Neuronal stem cell (in vitro differentiated cells): ENCODE measurements at regions not wholly inside any gene's neighbourhood (a gene's known extent, or its start where the extent isn't known, plus 50 kb on each side); places are given as distances from the start of the nearest gene placed in this dataset.

Experiments
- DNase-seq: peaks from one replicate; pipeline ENCODE4 v3.0.0-alpha.2; 2013; ENCODE audit warnings: low spot score
- H2AFZ ChIP-seq: one replicate; pipeline ENCODE4 v1.6.1; 2013; ENCODE audit warnings: mild to moderate bottlenecking, low read length, inconsistent platforms
- H2AK5ac ChIP-seq: 2 replicates; pipeline ENCODE4 v1.6.1; 2013; ENCODE audit warnings: low read depth, mild to moderate bottlenecking, inconsistent platforms, low read length, moderate library complexity, mixed read lengths
- H2BK120ac ChIP-seq: 2 replicates; pipeline ENCODE4 v1.6.1; 2013; ENCODE audit warnings: low read depth, mild to moderate bottlenecking, inconsistent platforms, low read length, moderate library complexity, mixed read lengths
- H2BK12ac ChIP-seq: one replicate; pipeline ENCODE4 v1.6.1; 2013; ENCODE audit warnings: low read length, inconsistent platforms
- H2BK15ac ChIP-seq: 2 replicates; pipeline ENCODE4 v1.6.1; 2013; ENCODE audit warnings: mild to moderate bottlenecking, low read length, inconsistent platforms, mixed read lengths
- H2BK5ac ChIP-seq: one replicate; pipeline ENCODE4 v1.6.1; 2013; ENCODE audit warnings: inconsistent platforms, mild to moderate bottlenecking, low read length, moderate library complexity
- H3K14ac ChIP-seq: one replicate; pipeline ENCODE4 v1.6.1; 2013; ENCODE audit warnings: low read length, inconsistent platforms
- H3K18ac ChIP-seq: 2 replicates; pipeline ENCODE4 v1.6.1; 2013; ENCODE audit warnings: low read length, inconsistent platforms
- H3K23ac ChIP-seq: 2 replicates; pipeline ENCODE4 v1.6.1; 2013; ENCODE audit warnings: low read depth, mild to moderate bottlenecking, mixed read lengths, low read length, inconsistent platforms; ENCODE audit not compliant: poor library complexity
- H3K27ac ChIP-seq: replicated peaks from 3 replicates; pipeline ENCODE4 v1.5.1; 2013; ENCODE audit warnings: low read length, inconsistent platforms
- H3K27me3 ChIP-seq, 3 experiments: 2 replicates each; pipeline ENCODE4 v1.6.1; 2013; ENCODE audit warnings: low read length in 3 of 3, mild to moderate bottlenecking in 2 of 3, inconsistent platforms in 1 of 3, low read depth in 1 of 3, mixed read lengths in 1 of 3, moderate library complexity in 1 of 3; ENCODE audit not compliant: control insufficient read depth in 3 of 3, insufficient read depth in 3 of 3
- H3K36me3 ChIP-seq, 2 donors: replicated peaks in 1 of 2; 2 replicates each; pipeline ENCODE4 v1.6.1; 2013; ENCODE audit warnings: low read length in 2 of 2; ENCODE audit not compliant: control insufficient read depth in 2 of 2, insufficient read depth in 2 of 2
- H3K4ac ChIP-seq: 2 replicates; pipeline ENCODE4 v1.6.1; 2013; ENCODE audit warnings: inconsistent platforms, mild to moderate bottlenecking, low read length, moderate library complexity
- H3K4me1 ChIP-seq, 2 donors: 1 replicate in 1 of 2; 2 replicates in 1 of 2; pipeline ENCODE4 v1.6.1; 2013; ENCODE audit warnings: low read length in 2 of 2, low read depth in 1 of 2; ENCODE audit not compliant: control insufficient read depth in 2 of 2, insufficient read depth in 1 of 2
- H3K4me2 ChIP-seq: one replicate; pipeline ENCODE4 v1.6.1; 2013; ENCODE audit warnings: mild to moderate bottlenecking, low read length, inconsistent platforms; ENCODE audit not compliant: insufficient read depth, poor library complexity, severe bottlenecking
- H3K4me3 ChIP-seq, 2 donors: 2 replicates each; pipeline ENCODE4 v1.5.1; 2013; ENCODE audit warnings: low read length in 2 of 2, mild to moderate bottlenecking in 2 of 2, inconsistent platforms in 1 of 2, moderate library complexity in 1 of 2
- H3K79me1 ChIP-seq: one replicate; pipeline ENCODE4 v1.6.1; 2013; ENCODE audit warnings: low read depth, mild to moderate bottlenecking, inconsistent platforms, low read length, moderate library complexity
- H3K9ac ChIP-seq: one replicate; pipeline ENCODE4 v1.6.1; 2013; ENCODE audit warnings: mild to moderate bottlenecking, low read depth, low read length, inconsistent platforms; ENCODE audit not compliant: poor library complexity
- H3K9me3 ChIP-seq, 2 donors: replicated peaks in 1 of 2; 2 replicates each; pipeline versions ENCODE3 to v1.6.1; 2013; ENCODE audit warnings: low read length in 2 of 2, mild to moderate bottlenecking in 2 of 2, inconsistent platforms in 1 of 2, low read depth in 1 of 2, mixed read lengths in 1 of 2, moderate library complexity in 1 of 2; ENCODE audit not compliant: control insufficient read depth in 2 of 2, insufficient read depth in 1 of 2
- H4K8ac ChIP-seq: one replicate; pipeline ENCODE4 v1.6.1; 2013; ENCODE audit warnings: low read depth, mild to moderate bottlenecking, inconsistent platforms, low read length, moderate library complexity
- H4K91ac ChIP-seq: one replicate; pipeline ENCODE4 v1.6.1; 2013; ENCODE audit warnings: low read length, low read depth, mild to moderate bottlenecking, inconsistent platforms; ENCODE audit not compliant: poor library complexity
- WGBS, 2 donors: extraction: QIAGEN DNeasy Blood & Tissue Kit; methylation state at CpG; one replicate each; pipeline ENCODE4 v1.1.7; 2013; ENCODE audit warnings: missing lambda C conversion rate in 2 of 2, mixed read lengths in 1 of 2; ENCODE audit not compliant: insufficient read length in 2 of 2, insufficient replicate concordance in 1 of 2; ENCODE audit errors: extremely low coverage in 2 of 2; 5-methylcytosine and 5-hydroxymethylcytosine counted together

- H3K27me3 ChIP-seq: no peaks in the 10 kb centered on the region
- H3K14ac ChIP-seq: no peak overlapping the region
- H2AK5ac ChIP-seq: no peak overlapping the region
- no peak overlapping the region for H3K9ac ChIP-seq
- no CpG with 5 or more reads among the region's 8 CpGs for WGBS, 2 donors
- no peak overlapping the region for H3K4ac ChIP-seq
- no peak overlapping the region for H3K27ac ChIP-seq
- no peak overlapping the region for H4K91ac ChIP-seq
- H3K18ac ChIP-seq: no peak overlapping the region
- H2AFZ ChIP-seq: no peak overlapping the region
- no peak overlapping the region for H3K4me2 ChIP-seq
- H2BK15ac ChIP-seq: no peak overlapping the region
- H4K8ac ChIP-seq: no peak overlapping the region
- H3K4me3 ChIP-seq: no peak overlapping the region
- H3K4me1 ChIP-seq: no peaks in the 10 kb centered on the region
- no peak overlapping the region for H2BK120ac ChIP-seq
- no peak overlapping the region for H2BK5ac ChIP-seq
- DNase-seq: no peak
- H3K79me1 ChIP-seq: no peaks in the 10 kb centered on the region
- H3K23ac ChIP-seq: no peak overlapping the region
- H3K9me3 ChIP-seq: no peaks in the 10 kb centered on the region
- no peak overlapping the region for H2BK12ac ChIP-seq
- H3K36me3 ChIP-seq: no peaks in the 10 kb centered on the region
Measured at GRCh38 chr7:142611566-142612236, 137.6 kb upstream of the PRSS1 start.

- Histone ChIP-seq H3K4ac (no peak overlapping the region), H3K23ac (no peak overlapping the region), H3K27ac (no peak overlapping the region), H3K79me1 (no peaks in the 10 kb centered on the region), H2BK15ac (no peak overlapping the region), H2AFZ (no peak overlapping the region), H2BK120ac (no peak overlapping the region), H3K9me3 (no peaks in the 10 kb centered on the region), H4K8ac (no peak overlapping the region), H3K4me3 (no peak overlapping the region), H3K18ac (no peak overlapping the region), H3K14ac (no peak overlapping the region), H3K4me2 (no peak overlapping the region), H2AK5ac (no peak overlapping the region), H2BK5ac (no peak overlapping the region), H3K36me3 (no peaks in the 10 kb centered on the region), H3K4me1 (no peaks in the 10 kb centered on the region), H2BK12ac (no peak overlapping the region), H4K91ac (no peak overlapping the region), H3K9ac (no peak overlapping the region), H3K27me3 (no peaks in the 10 kb centered on the region)
- no CpG with 5 or more reads among the region's 1 CpG for WGBS, 2 donors
- no peak for DNase-seq
Measured at GRCh38 chr7:142608630-142609428, 140.4 kb upstream of the PRSS1 start.

GRCh38 chr7:142607351-142607750 is 141.9 kb upstream of the PRSS1 start:
- no peak overlapping the region for H3K4ac ChIP-seq
- H2AK5ac ChIP-seq: no peak overlapping the region
- no peak overlapping the region for H3K27ac ChIP-seq
- H3K14ac ChIP-seq: no peak overlapping the region
- H2BK5ac ChIP-seq: no peak overlapping the region
- WGBS, 2 donors: no CpG with 5 or more reads among the region's 3 CpGs
- H3K27me3 ChIP-seq: no peaks in the 10 kb centered on the region
- H2AFZ ChIP-seq: no peak overlapping the region
- no peak overlapping the region for H3K18ac ChIP-seq
- no peak overlapping the region for H2BK15ac ChIP-seq
- H4K91ac ChIP-seq: no peak overlapping the region
- no peak overlapping the region for H3K4me2 ChIP-seq
- no peaks in the 10 kb centered on the region for H3K4me1 ChIP-seq
- no peaks in the 10 kb centered on the region for H3K79me1 ChIP-seq
- no peak overlapping the region for H3K23ac ChIP-seq
- H4K8ac ChIP-seq: no peak overlapping the region
- H3K9ac ChIP-seq: no peak overlapping the region
- no peaks in the 10 kb centered on the region for H3K36me3 ChIP-seq
- H2BK120ac ChIP-seq: no peak overlapping the region
- H2BK12ac ChIP-seq: no peak overlapping the region
- DNase-seq: no peak
- no peaks in the 10 kb centered on the region for H3K9me3 ChIP-seq
- H3K4me3 ChIP-seq: no peak overlapping the region

GRCh38 chr7:142606081-142606480 is 143.2 kb upstream of the PRSS1 start:
- no peak overlapping the region for H4K91ac ChIP-seq
- H2BK15ac ChIP-seq: no peak overlapping the region
- no peak overlapping the region for H2AK5ac ChIP-seq
- no peak overlapping the region for H2BK12ac ChIP-seq
- H2BK5ac ChIP-seq: no peak overlapping the region
- no peaks in the 10 kb centered on the region for H3K79me1 ChIP-seq
- H2AFZ ChIP-seq: no peak overlapping the region
- no peak overlapping the region for H3K27ac ChIP-seq
- no peaks in the 10 kb centered on the region for H3K36me3 ChIP-seq
- DNase-seq: no peak
- no peak overlapping the region for H3K18ac ChIP-seq
- no peaks in the 10 kb centered on the region for H3K4me1 ChIP-seq
- no peak overlapping the region for H3K9ac ChIP-seq
- no CpG with 5 or more reads among the region's 5 CpGs for WGBS, 2 donors
- no peak overlapping the region for H3K4ac ChIP-seq
- H3K9me3 ChIP-seq: no peaks in the 10 kb centered on the region
- no peaks in the 10 kb centered on the region for H3K27me3 ChIP-seq
- H4K8ac ChIP-seq: no peak overlapping the region
- H3K14ac ChIP-seq: no peak overlapping the region
- no peak overlapping the region for H3K4me2 ChIP-seq
- no peak overlapping the region for H3K4me3 ChIP-seq
- H3K23ac ChIP-seq: no peak overlapping the region
- H2BK120ac ChIP-seq: no peak overlapping the region
